ENCODE measurements at regions not wholly inside any gene's neighbourhood (a gene's known extent, or its start where the extent isn't known, plus 50 kb on each side); places are given as distances from the start of the nearest gene placed in this dataset.
A peak's percentile ranks its signal among the peaks of the same experiment; 100 is the strongest.

DNA sequence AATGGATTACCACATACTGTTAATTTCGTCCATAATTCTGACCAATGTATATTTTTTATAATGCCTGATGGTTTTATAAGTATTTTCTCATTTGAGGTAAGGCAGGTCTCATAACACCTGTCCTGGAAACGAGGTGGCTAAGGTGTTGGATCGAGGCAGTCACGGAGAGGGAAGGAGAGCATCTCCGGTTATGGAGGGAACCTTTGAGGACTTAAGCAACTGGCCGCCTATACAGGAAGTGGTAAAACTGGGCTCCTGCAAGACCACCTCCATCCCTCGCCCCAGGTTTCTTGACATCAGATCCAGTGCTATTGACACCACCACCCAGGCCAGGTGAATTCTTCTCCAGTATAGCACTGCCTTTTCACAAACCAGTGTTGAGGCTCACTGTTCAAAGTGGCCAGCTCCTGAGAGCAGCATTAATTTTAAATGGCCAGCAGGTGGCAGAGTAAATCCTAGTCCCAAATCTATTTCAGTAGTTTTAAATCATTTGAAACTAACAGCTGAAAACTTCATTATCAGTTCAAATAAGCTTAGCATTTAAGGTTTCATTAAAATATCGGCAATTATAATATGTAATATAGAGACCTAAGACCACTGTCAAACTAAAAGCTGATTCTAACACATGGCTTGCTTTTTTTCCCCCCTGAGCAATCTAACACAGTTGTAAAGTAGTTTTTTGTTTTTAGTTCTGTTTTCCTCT lies 100.8 kb downstream of the PPM1A start:
- DNase-seq, result peak in 1 of 2 experiments; percentile 63

DNA sequence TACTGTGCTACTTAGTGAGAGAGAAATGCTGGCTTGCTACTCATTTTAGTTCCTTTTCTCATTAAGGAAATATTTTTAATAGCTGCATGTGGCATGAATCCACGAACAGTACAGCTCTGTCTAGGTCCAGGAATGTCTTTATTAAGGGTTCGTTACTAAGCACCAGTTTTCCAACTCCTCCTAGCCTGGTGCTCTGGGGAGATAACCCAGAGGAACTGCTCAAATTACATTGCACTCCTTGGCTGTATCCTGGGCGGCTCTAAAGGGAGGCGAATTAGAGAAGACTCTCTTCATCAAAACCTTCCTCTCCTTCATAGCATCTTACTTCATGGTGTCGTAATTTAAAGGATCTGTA lies 101.3 kb downstream of the PPM1A start:
- DNase-seq, result peak in 1 of 2 experiments; percentile 50

DNA sequence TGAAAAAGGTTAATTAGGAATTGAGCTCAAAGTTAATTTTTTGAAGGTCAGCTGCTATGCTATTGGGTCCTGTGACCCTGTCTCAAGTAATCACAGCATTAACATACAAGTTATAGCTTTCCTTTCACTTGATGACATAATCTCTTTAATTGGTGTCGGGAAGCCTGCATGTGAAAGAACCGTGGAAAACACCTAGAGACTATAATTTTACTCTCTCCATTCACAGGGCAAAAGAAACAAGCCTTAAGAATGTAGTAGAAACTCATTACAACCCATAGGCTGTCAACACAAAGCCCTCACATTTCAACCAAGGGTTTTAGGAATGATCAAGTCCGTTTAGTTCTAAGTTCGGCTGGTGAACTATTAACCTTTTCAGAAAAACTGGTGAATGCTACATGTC lies 104.4 kb downstream of the PPM1A start:
- DNase-seq, result no peak

DNA sequence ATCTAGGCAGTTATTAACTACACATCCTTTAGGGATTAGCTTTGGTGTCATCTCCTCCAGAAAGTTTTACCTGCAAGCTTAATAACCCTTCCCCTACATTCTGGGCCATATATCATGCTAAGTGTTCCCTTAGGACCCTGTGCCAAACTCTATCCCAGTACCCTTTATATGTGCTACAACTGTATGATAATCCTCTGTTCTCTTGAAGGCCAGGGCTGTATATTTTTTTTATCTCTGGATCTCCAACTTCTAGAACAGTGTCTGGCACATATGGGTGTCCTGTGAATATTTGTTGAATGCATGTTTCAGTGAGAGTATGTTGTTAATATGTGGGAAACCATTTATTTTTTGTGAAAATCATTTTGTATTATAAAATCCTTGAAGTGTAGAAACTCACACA lies 106.7 kb downstream of the PPM1A start:
- DNase-seq, result no peak

DNA sequence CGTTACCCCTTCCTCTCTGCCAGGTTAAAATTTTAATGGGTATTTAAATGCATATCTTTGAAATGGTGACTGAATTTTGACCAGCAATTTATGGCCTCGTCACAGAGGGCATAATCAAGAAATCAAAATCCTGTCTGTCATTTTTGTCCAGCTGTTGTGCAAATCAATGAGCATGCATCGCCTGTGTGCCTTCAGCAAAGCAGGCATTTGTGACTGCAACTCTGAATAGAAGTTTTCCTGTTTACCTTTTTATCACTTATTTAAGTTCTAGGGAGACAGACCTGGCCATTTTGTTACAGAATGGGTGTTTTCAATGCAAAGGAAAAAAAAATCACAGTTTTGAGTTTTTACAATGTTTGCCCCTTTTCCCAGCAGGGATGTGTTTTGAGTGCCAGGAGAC lies 107.4 kb downstream of the PPM1A start:
- peak in 1 of 2 experiments; percentile 62 for DNase-seq

DNA sequence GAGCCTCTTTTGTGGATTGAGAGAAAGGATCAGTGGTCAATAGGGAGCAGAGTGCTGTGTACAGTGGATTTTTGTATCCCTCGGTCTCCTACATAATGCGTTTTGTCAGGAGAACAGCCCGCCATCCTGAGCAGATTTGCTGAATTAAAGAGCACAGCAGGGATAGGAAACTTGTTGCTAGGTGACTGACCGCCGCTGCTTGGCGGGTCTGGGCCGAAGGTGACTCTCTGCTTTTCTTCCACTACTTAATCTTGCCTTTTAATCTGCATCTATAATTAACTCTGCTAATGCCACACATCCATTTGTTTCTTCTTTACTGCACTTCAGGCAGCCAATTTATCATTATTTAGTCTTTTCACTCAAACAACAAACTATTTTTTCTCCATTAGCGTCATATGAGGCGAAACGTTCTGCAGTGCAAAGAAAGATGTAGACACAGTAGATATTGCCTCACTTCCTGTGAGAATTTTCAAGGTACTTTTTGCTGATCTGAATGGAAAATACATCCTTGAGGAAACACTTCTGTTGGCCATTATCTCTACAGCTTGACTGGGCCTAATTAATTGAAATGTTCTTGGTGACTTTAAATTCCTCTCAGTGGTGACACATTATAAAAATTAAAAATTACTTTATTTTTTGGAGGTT lies 108.0 kb downstream of the PPM1A start:
- peak; percentile 79 to 88 for DNase-seq

DNA sequence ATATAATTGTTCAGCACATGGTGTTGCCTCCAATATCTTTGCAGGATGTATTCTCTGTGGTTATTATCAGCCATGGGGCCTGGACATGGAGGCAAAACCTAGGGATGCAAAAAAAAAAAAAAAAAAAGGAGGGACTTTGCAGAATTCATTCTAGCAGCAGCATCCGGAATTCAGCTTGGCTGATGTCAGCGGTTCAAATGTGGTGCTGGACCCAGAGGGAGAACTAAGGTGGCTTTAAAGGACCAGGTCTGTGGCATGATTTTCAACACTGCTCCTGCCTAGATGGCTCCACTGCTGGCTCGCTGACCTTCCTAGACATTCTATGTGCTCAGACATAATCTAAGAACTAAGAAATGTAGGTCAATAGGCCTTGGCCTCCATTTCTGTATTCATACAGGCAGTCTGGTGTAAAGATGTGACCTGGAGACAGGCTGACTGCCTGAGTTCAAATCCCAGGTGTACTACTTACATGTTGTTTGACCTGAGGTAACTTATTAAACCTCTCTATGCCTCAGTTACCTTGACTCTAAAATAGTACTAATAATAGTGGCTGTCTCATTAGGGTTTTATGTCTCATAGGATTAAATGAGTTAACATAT lies 108.6 kb downstream of the PPM1A start:
- peak in 1 of 2 experiments; percentile 22 for DNase-seq

DNA sequence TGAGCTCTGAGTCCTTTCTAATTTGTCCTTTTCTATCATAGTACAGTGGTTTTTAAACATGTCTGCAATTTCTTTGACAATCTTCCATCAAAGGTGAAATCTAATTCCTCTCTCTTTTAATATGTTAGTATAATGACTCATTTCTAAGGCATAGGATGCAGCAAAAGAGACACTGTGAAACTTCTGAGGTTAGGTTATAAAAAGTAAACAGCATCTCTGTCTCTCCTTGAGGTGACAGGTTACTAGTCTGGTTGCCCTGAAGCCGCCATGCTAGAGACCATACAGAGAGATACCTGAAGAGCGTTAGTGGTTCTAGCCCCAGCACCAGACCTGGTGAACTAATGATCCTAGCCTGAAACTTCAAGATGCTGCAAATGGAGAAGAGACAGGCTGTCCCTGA lies 114.3 kb downstream of the PPM1A start:
- no peak for DNase-seq

DNA sequence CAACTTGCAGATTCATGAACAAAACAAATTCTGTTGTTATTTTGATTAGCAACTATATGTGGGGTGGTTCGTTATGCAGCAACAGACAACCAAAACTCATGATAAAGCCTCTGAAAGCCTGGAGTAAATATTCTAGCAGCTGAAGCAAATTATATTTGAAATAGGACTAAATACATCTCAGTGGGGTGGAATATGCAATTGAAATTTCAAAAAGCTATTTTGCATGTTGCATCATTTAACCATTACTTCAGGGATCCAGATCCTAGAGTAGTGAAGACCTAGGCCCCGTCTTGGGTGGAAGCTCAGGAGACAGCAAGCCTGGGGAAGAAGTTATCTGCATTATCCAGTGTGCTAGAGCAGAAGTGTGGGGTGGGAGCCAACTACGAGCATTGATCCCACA lies 114.7 kb downstream of the PPM1A start:
- DNase-seq, result no peak

DNA sequence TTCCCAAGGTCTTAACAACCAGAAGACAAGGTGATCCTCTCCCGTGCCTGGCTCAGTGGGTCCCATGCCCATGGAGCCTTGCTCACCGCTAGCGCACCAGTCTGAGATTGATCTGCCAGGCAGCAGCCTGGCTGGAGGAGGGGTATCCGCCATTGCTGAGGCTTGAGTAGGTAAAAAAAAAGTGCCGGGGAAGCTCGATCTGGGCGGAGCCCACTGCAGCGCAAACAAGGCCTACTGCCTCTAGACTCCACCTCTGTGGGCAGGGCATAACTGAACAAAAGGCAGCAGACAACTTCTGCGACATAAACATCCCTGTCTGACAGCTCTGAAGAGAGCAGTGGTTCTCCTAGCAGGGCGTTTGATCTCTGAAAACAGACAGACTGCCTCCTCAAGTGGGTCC lies 104.0 kb downstream of the C14orf39 start:
- DNase-seq, result no peak

Data from NCI-H524 (cell line).